Activated CD4-positive, alpha-beta T cell treated with anti-CD3 and anti-CD28 coated beads, Interleukin-10, Interleukin-2, amounts not matched to agents 100 ng/mL and 50 ng/mL, durations not matched to agents 16 hours and 8 hours (primary cell): ENCODE measurements at regions not wholly inside any gene's neighbourhood (a gene's known extent, or its start where the extent isn't known, plus 50 kb on each side); places are given as distances from the start of the nearest gene placed in this dataset.
A peak's percentile ranks its signal among the peaks of the same experiment; 100 is the strongest.

ENCODE experiments used
- DNase-seq: peaks from one replicate; pipeline ENCODE4 v3.0.0-alpha.2; 2020

DNA sequence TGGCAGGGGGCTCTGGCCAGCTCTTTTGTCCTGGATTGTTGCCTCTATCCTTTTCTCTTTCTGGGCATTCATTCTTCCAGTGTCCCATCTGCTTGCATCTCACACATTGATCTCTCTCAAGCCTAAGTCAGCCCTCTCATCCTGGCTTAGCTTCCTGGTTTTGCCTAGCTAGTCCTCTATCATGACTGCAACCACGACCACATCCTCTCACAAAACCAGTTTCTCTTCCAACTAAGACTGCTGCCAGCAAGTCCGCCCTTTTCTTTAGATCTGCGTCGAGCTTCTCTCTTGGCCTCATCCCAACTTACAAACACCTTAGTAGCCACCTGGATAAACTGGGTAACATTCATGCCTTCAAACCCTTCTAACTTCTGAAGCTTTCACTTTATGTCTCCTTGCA is 212.2 kb upstream of the HTR2A start:
- peak; percentile 20 for DNase-seq

DNA sequence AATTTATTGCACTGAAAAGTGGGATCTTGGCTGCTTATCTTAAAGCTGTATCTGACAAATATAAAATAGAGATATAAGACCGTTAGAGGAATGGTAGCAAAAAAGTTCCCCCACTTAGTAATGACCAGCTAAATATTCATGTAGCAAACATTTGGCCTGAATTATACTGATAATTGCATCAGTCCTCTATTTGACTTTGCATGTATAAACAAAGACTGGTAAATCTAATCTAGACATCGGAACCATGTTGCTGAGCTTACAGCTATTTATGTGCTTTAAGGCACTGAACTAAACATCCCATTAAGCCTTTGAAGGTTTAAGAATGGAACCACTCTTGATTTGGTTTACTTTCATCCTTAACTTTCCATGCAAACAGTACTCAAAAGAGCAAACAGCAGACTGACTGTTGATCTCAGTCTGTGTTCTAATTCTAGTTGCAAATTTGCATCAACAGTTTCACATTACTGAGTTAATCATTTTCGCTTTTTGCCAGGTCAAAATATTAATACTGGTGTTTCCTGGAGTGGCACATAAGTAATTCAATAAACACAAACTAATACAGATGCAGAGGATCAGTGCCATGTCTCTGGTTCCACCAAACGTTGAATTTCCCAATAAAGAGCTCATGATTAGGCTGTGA is 203.5 kb upstream of the HTR2A start:
- no peak for DNase-seq

DNA sequence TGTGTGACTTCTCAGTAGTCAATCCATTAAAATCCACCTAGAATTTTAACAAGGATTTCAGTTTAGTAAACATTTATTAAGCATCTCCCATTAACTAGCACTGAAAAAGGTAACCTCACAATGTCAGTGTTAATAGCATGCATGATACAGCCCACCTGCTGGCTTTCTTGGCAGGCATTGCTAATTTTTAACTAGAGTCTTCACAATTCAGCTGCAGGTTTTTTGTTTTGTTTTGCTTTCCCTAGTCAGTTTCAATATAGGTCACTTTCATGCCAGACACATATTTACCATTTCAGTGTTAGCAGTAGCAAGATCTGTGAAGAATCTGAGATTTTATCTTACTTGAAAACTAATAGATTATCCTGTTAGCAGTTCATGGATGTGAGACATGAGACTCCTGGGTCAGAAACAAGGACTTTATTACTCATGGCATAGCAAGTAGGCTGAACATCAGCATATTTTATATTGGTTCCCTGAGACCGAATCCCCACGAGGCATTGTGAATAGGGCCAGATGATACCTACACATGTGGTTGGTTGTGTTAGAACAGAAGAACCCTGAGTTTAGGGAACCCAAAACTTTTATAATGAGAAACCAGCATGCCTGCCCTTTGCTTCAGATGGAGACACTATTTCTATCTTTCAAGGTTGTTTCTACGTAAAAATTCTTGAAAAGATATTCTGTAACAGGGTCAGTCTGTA is 198.0 kb upstream of the HTR2A start:
- DNase-seq, result no peak

DNA sequence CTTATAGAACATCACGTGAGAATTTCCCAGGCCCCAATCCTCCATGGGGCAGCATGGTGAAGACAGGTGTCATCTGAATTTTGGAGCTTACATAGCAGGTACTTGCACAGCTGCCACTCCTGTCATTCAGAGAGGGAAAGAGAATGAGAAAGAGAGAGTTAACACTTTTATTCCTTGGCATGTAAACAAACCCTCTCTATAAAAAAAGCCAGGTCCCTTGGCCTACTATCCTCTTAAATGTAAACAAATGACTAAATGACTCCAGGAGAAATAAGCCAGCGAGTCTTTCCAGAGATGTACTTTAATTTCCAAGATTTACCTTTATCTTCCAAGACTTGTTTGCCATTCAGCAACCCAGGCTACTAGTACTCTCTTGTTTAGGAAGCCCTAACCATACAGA is 195.3 kb upstream of the HTR2A start:
- no peak for DNase-seq

DNA sequence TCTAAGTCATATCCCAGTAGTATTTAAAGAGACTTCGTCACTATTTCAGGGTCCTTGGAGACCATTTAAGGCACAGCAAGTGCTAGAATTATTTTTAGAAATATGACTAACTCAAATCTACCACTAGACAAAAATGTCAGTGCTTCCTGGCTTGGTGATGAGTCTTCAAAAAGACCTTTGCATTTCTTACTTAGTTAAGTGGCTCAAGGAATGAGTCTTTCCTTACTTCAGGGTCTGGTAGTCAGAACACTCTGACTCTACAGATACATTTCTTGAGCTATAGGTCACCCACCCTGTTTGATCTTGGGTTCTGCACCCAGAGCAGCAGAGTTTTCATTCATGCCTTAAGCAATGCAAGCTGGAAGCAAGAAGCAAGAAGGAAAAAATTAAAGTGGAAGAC is 191.0 kb upstream of the HTR2A start:
- no peak for DNase-seq

DNA sequence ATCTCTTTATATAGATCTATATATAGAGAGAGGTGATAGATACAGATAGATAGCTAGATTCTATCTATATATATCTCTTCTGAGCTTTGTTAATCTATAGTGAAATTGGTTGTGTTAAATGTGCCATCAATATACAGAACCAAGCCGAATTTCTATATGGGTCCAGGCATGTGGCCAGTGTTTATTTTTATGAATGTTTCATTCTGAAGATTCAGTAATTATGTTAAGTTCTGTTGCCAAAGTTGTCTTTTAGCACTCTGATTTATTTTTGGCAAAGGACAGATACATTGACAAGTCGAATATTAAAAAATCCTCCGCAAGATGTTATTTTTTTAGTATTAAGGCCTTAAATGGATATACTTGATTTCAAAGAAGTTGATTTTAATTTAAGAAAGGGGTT is 190.4 kb upstream of the HTR2A start:
- DNase-seq, result no peak

DNA sequence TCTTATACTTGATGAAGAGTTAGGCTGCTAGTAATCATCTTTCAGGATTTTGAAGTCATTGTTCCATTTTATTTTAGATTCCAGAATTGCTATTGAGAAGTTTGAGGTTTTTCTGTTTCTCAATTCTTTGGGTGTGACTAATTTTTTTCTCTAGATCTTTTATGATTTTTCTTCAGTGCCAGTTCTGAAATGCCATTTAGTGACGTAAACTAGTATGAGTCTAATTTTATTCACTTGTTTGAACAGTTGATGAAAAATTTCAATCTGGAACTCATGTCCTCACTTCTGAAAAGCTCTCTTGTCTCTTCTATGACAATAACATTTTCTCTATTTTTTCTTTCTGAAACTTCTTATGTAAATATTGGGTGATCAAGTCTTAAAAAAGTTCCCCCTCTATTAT is 188.5 kb upstream of the HTR2A start:
- no peak for DNase-seq

DNA sequence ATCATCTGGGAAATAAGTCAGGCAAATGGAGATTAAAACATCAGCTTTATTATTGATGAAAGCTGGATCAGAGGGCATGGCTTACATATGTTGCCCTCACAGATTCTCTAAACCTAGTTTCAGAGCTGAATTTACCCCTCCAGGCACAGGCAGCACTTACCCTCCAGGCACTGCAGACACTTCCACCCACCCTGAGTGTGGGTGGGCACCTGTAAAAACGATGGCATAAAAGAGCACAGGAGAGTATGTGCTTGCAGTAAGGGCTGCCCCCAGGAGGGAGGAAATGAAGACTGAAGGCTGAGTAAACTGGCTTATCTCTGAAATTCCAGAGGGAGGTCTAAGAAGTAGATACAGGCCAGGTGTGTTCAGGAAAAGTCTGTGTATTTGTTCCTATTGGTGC is 185.0 kb upstream of the HTR2A start:
- DNase-seq, result no peak

DNA sequence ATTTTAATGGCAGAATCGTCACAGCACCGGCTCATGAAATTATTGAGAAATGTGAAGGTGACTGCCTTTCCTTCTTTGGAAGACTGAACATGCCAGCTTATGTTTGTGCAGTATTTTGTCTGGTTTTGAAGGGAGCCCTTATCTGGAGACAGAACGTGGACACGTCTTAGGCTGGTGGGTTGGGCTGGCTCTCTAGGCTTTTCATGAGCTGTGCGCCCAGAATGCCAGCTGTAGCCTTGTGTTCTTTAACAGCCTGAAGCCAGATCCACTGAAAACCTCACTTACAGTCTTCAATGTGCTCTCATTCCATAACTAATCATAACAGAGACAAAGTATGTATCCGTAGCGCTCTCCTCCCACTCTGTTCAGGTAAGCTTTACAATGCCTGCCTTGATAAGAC is 184.4 kb upstream of the HTR2A start:
- DNase-seq, result no peak

DNA sequence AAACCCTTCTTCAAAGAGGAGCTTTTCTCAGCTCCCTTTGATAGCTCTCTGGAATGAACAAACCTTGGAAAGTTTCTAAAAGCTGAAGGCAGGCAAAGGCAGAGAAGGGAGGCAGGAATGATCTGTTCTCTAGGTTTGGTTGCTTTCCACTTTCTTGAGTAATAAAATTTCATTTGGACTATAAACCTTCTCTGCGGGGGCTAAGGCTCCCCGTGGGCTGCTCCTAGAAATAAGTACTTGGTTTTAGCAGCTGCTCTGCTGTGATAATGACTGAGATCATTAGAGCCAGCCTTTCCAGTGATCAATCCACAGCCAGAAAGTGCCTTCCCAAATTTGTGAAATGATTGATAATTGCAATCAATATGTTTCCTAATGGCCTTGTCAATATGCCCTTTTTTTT is 183.8 kb upstream of the HTR2A start:
- DNase-seq, result no peak

DNA sequence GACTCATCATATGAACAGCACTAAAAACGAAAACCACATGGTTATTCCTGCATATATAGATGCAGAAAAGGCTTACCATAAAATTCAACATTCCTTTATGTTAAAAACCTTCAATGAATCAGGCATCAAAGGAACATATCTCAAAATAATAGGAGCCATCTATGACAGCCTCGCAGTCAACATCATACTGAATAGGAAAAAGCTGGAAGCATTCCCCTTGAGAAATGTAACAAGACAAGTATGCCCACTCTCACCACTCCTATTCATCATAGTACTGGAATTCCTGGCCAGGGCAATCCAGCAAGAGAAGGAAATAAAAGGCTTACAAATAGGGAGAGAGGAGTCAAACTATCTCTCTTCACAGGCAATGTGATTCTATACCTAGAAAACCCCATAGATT is 179.6 kb upstream of the HTR2A start:
- no peak for DNase-seq

DNA sequence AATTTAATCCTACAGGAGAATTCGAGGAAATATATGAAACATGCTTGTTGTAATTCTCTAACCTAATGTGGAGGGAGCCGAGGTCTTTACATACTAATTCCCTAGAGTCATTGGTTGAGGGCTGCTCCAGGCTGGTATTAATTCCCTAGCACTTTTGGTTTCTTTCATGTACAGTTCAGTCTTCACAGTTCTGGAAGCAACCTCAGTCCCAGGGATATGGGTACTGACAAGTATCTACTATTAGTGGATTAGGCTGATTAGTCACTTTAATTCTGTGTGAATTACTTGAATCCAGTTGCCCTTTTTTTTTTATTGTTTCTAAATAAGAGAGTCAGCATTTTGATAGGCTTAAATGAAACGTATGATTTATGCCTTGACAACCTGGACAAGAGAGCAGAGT is 172.3 kb upstream of the HTR2A start:
- no peak for DNase-seq

DNA sequence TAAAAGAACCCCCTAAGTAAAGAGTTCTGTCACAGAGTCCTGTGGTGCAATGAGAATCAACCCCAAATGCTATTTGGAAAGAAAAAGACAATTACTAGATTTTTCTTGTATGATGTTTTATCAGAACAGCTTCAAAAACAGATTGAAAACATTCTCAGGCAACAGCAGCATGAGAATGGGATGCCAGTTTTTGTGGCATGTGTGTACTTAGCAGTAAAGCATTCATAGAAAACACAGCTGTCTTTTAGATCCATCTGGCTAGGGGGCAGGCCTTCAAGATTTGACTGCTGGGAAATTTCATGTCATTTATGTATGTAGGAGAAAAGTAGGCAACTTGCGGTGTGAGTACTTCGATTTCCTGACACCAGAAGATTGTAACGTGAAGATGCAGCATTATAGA is 170.5 kb upstream of the HTR2A start:
- no peak for DNase-seq

DNA sequence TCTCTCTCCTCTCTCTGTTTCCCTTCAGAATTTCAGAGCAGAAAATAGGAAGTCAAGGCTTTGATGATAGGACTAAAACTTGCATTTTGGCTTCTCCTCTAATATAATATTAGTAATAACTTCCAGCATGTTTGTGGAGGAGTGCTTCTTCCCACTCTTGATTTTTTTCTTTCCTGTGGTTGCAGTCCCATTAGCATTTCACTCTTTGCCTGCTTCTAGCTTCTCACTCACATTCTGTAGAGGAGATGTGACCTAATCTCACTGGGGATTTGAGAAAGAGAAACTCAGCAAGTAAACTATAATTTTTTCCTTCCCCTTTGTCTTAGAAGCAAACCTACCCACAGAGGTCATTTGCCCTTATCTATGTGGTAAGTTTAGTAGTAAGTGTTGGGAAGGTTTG is 169.4 kb upstream of the HTR2A start:
- no peak for DNase-seq

DNA sequence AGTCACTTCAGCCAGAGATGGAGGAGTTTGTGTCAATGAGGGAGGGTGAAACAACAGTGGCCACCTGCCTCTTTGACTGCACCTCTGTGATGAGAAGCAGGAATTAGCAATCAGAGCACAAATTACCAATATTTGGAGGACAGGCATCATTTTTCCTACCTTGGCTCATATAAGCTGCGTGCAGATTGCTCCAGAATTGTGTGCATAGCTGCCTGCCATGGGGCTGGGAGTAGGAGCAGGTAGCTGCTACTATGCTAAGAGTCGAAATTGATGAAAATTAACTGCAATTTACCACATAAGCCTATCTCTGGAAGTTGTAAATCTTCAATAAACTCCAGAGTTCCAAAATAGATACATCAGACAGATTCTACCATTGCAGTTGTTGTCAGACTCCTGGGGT is 167.5 kb upstream of the HTR2A start:
- no peak for DNase-seq

DNA sequence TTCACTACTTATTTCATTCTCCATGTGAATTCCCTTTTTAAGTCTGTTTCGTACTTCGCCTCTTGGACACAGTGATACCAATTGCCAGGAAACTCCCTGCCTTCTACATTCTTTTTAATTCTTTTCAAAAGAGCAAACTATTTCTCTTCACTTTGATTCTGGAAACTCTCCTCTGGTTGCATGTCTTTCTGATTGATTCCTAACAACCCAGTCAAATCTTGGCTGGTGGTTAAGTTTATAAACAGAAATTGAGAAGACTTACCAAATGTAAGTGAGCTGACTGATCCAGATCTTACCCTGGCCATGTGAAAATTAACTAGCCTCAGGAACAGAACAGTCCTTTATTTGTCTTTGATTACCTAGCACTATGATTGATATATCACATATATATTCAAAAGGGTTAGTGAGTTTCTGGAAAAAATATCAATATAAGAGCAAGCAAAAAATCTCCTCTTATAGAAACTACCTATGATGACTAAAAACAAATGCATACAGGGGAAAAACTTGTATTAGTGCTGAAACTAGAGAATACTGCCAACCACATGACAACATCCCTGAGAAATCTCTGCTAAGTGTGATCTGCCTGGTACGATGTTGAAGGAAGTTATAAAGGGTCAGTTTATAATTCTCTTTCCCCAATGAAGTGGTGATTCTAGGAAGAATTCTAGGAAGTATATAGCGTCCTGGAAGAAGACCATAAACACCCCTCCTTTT is 152.6 kb upstream of the HTR2A start:
- no peak for DNase-seq

DNA sequence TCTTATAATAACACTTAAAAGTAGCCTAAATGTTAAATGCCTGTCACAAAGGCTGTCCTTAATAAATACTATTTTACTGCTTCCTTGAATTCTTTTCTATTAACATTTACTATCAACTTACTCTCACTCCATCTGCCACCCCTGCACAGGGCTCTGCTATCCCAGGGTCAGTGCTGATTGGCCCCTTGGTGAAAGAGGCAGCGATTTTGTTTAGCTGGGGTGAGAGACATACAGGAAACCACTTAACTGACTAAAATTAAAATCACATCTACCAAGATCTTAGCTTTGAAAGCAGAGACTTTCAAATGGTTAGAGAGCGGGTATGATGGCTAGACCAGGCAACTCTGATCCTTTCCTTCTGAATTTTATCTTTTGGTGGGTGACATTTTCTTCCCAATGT is 149.9 kb upstream of the HTR2A start:
- no peak for DNase-seq

DNA sequence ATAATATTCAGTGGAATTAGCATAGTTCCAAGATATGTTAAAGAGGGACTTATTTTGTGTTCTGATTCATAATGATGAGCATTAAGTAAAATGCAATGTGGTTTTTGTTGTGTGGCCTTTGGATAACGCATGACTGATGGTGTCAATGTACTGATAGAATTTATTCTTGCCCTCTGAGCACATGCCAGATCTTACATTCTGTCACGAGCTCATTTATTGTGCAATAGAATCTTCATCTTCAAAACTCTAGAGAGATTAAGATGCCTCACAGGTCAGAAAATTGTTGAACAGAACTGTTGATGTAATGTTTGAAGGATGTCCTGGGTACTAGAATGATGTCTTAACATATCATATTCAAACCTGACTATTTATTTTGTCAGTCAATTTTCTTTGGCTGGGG is 148.0 kb upstream of the HTR2A start:
- no peak for DNase-seq

DNA sequence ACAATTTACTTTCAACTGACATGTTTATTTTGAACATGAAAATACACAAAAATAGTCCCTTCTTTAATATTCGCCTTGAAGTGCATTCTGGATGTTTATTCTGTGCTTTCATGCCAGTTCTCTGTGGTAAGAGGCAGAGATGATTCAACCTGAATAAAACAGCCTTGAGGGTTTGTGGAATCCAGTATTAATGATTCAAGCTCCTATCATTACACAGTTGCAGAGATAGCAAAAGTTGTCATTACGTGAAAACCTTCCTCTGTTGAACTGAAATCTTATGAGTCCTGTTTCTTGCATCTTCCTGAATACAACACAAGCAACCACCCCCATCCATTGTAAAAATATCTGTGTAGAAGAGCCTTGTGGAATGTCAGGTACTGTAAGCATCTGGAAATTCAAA is 142.3 kb upstream of the HTR2A start:
- no peak for DNase-seq

DNA sequence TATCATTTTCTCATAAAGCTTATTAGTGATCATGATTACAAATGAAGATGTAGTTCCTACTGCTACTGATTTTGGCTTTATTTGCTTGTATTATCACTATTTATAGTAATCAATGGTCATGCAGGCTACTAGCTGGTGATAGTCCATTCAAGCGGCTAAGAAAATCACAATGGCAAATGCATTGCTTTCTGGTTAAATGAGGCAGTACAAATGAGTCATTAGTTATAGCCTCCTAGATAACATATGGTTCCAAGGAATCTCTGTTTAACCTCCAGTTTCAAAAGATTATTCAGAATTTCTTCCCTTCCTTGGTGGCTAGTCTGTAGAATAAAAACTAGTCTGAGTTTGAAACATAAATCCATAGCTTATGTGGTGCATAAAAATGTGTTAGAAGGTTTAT is 141.3 kb upstream of the HTR2A start:
- DNase-seq, result no peak

DNA sequence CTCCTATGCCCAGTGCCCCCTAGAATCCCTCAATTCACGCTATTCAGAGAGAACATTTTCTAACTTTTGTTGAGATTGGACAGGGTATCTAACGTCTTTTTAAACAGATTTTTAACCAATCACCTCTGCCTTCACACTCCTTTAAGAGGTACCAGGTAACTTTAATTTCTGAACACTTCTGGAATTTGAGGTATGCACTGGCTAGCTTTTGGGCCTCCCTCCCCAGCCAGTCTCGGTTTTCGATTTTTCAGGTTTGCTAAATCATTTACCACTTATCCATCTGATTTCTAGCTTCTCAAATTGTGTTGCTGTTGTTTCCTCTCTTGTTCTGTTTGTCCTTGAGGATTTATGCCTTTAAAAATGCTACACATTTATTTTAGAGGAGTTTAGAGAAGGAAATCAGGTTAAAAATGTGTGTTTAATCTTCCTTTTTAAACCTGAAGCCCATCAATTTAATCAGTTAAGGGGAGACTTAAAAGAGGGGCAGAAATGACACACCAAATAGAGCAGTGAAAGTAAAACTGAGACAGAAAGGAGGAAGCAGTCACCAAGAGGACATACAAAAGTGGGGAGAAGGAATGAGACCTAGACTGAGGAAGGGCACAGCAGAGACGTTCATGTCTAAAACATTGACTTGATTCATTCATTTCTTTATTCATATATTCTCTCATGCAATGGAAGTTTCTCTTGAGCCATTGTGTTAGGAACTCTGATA is 139.6 kb upstream of the HTR2A start:
- DNase-seq, result no peak

DNA sequence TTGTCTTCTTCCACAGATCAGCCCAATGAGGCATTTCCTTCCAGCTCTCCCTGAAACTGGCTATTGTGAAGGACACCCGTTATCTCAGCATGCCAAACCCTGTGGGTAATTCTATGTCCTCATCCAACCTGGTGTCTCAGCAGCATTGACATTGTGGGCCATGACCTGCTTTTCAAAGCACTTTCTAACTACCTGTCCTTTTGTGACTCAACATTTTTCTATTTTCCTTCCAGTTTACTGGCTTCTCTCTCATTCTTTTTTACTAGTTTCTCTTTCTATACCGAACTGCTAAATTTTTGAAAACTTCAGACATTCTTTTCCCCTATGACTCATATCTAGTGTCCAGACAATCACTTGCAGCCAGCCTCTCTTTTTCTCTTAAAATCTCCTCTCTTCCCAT is 136.4 kb upstream of the HTR2A start:
- no peak for DNase-seq

DNA sequence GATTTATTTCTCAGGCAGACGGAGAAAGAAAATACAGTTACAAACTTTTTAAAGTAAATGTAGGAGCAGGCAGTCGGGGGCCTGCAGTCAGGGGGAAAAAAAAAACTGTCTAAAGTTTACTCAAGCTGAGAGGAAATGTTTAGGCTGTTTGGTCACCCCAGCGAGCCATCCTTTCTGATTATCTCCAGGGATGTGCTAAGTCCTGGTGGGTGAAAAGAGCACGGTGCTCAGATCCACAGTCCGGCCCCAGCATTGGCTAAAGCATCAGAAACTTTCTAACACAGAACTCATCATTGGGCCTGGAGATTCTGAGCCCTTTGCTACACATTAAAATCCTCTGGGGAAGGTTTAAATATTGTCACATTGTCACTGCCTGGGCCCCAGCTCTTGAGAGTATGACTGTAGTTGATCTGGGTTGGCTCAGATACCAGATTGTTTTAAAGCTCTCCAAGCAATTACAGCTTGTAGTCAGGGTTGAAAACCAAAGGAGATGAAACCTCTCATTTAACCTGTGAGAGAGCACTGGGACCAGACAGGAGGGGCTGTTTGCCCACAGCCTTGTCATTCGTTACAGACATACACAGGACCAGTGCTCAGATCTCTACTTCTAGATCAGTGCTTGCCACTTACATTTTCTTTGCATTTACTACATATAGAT is 131.1 kb upstream of the HTR2A start:
- no peak for DNase-seq
